ENCODE measurements at regions not wholly inside any gene's neighbourhood (a gene's known extent, or its start where the extent isn't known, plus 50 kb on each side); places are given as distances from the start of the nearest gene placed in this dataset.

- Histone ChIP-seq H3K27me3 (ENCODE audit: control insufficient read depth, insufficient read depth, low read length) (no peaks in the 10 kb centered on the region), H3K4me3 (ENCODE audit: low read depth, low read length) (no peak overlapping the region), H3K36me3 (ENCODE audit: control insufficient read depth, insufficient read depth, low read length) (no peaks in the 10 kb centered on the region)
- ChIA-PET POLR2A (no interaction called here), CTCF (no interaction called here)
- no peak for TF ChIP-seq CTCF (IDR thresholded peaks at IDR 0.05; ENCODE audit: insufficient read depth, low read depth, low read length)
- no peak for DNase-seq (ENCODE audit: low read depth)
Observed at GRCh38 chr12:90441431-90441830, 513.5 kb downstream of the CCER1 start.

- Histone ChIP-seq H3K4me3 (ENCODE audit: low read depth, low read length) (no peak overlapping the region), H3K36me3 (ENCODE audit: control insufficient read depth, insufficient read depth, low read length) (no peaks in the 10 kb centered on the region), H3K27me3 (ENCODE audit: control insufficient read depth, insufficient read depth, low read length) (no peaks in the 10 kb centered on the region)
- TF ChIP-seq CTCF (IDR thresholded peaks at IDR 0.05; ENCODE audit: insufficient read depth, low read depth, low read length), result no peak
- no peak for DNase-seq (ENCODE audit: low read depth)
- ChIA-PET CTCF (interaction anchor here (0.6 kb wide), 2 partner anchors 13 to 201 kb away, joined by 3 read pairs; no protein-coding TSS in a partner anchor), POLR2A (no interaction called here)
Observed at GRCh38 chr12:90428881-90429280, 526.1 kb downstream of the CCER1 start.

GRCh38 chr12:90428465-90428864 is 526.5 kb downstream of the CCER1 start:
- Histone ChIP-seq H3K4me3 (ENCODE audit: low read depth, low read length) (no peak overlapping the region), H3K36me3 (ENCODE audit: control insufficient read depth, insufficient read depth, low read length) (no peaks in the 10 kb centered on the region), H3K27me3 (ENCODE audit: control insufficient read depth, insufficient read depth, low read length) (no peaks in the 10 kb centered on the region)
- DNase-seq (ENCODE audit: low read depth), result no peak
- ChIA-PET CTCF (no interaction called here), POLR2A (no interaction called here)
- no peak for TF ChIP-seq CTCF (IDR thresholded peaks at IDR 0.05; ENCODE audit: insufficient read depth, low read depth, low read length)

- ChIA-PET POLR2A (no interaction called here), CTCF (interaction anchor here (0.6 kb wide), 2 partner anchors 71 to 486 kb away, joined by 3 to 4 read pairs; no protein-coding TSS in a partner anchor)
- no peak for TF ChIP-seq CTCF (IDR thresholded peaks at IDR 0.05; ENCODE audit: insufficient read depth, low read depth, low read length)
- no peaks in the 10 kb centered on the region for H3K27me3 ChIP-seq (ENCODE audit: control insufficient read depth, insufficient read depth, low read length)
- no peak overlapping the region for H3K4me3 ChIP-seq (ENCODE audit: low read depth, low read length)
- no peaks in the 10 kb centered on the region for H3K36me3 ChIP-seq (ENCODE audit: control insufficient read depth, insufficient read depth, low read length)
- no peak for DNase-seq (ENCODE audit: low read depth)
Observed at GRCh38 chr12:90423965-90424364, 531.0 kb downstream of the CCER1 start.

GRCh38 chr12:90410962-90411361 is 544.0 kb downstream of the CCER1 start:
- POLR2A ChIA-PET, result no interaction called here
- Histone ChIP-seq H3K27me3 (ENCODE audit: control insufficient read depth, insufficient read depth, low read length) (no peaks in the 10 kb centered on the region), H3K36me3 (ENCODE audit: control insufficient read depth, insufficient read depth, low read length) (no peaks in the 10 kb centered on the region), H3K4me3 (ENCODE audit: low read depth, low read length) (no peak overlapping the region)
- no peak for DNase-seq (ENCODE audit: low read depth)
- CTCF ChIA-PET, result no interaction called here
- no peak for TF ChIP-seq CTCF (IDR thresholded peaks at IDR 0.05; ENCODE audit: insufficient read depth, low read depth, low read length)

Data from BJ (cell line).